HepG2 (cell line): ENCODE measurements at regions not wholly inside any gene's neighbourhood (a gene's known extent, or its start where the extent isn't known, plus 50 kb on each side); places are given as distances from the start of the nearest gene placed in this dataset.

Experiments
- ATAC-seq: fragments of 200-7000 bp; cut with Tn5 transposase; 3 replicates; pipeline ENCODE4 v1.9.1; 2020; ENCODE audit warnings: mild to moderate bottlenecking, moderate library complexity
- BruUV-seq: library from RNA; stranded (reverse); fragments of 400-500 nt; replicated peaks from 2 replicates; lab custom pipeline; 2021; lab: Mats Ljungman, UMichigan
- CTCF ChIA-PET: fragments of 300-600 bp; formaldehyde crosslinking; extraction: SDS; loops from one replicate; lab custom pipeline; 2021; ENCODE audit warnings: low total read pairs, inconsistent platforms, low intra/inter-chr PET ratio; lab: Yijun Ruan, JAX
- POLR2A ChIA-PET: fragments of 350-600 bp; sonication (Branson Sonifier 250); formaldehyde crosslinking; loops from one replicate; lab custom pipeline; 2020; ENCODE audit warnings: antibody characterized with exemption, inconsistent platforms; lab: Yijun Ruan, JAX
- DNase-seq: peaks from one replicate; pipeline ENCODE4 v3.0.0-alpha.2; 2015; ENCODE audit warnings: low spot score
- FAIRE-seq: peaks from 3 replicates; lab custom pipeline; 2011; peaks lifted over from hg19 to GRCh38; lab: Jason Lieb, UNC
- H2AFZ ChIP-seq: one replicate; pipeline ENCODE4 v1.6.1; 2011; ENCODE audit warnings: low read length, inconsistent platforms
- H3K27ac ChIP-seq: fragments of 300-600 bp; 3 replicates; pipeline ENCODE4 v1.8.0; 2011; ENCODE audit warnings: mixed run types, mild to moderate bottlenecking, mixed read lengths, low read length, inconsistent platforms; ENCODE audit not compliant: insufficient read depth; ENCODE audit errors: extremely low read length
- H3K27me3 ChIP-seq, 2 experiments: fragments of 200-600 bp in 1 of 2; 2 replicates in 1 of 2; 3 replicates in 1 of 2; pipeline versions ENCODE4 v1.6.0 to v1.8.0; 2011; ENCODE audit warnings: low read length in 2 of 2, mild to moderate bottlenecking in 2 of 2, moderate library complexity in 2 of 2, inconsistent platforms in 1 of 2; ENCODE audit not compliant: insufficient read depth in 2 of 2, control insufficient read depth in 1 of 2
- H3K36me3 ChIP-seq, 2 experiments: fragments of 200-600 bp in 1 of 2; replicated peaks in 1 of 2; 2 replicates in 1 of 2; 3 replicates in 1 of 2; pipeline versions ENCODE4 v1.5.1 to v1.8.0; 2011; ENCODE audit warnings: low read length in 2 of 2, inconsistent platforms in 1 of 2; ENCODE audit not compliant: insufficient read depth in 2 of 2, control insufficient read depth in 1 of 2
- H3K4me1 ChIP-seq: 2 replicates; pipeline ENCODE4 v1.5.1; 2012; ENCODE audit warnings: low read length, inconsistent platforms; ENCODE audit not compliant: insufficient read depth
- H3K4me2 ChIP-seq: 2 replicates; pipeline ENCODE4 v1.6.0; 2011; ENCODE audit warnings: low read depth, low read length, inconsistent platforms
- H3K4me3 ChIP-seq, 3 experiments: fragments of 200-600 bp in 1 of 3; sonication (generic), shearing (Covaris generic) in 1 of 3; replicated peaks in 1 of 3; 2 replicates each; pipeline ENCODE4 v1.5.1; 2011 to 2016; ENCODE audit warnings: low read length in 3 of 3, inconsistent platforms in 2 of 3, low read depth in 2 of 3, mild to moderate bottlenecking in 2 of 3, control low read depth in 1 of 3, mixed read lengths in 1 of 3; ENCODE audit not compliant: insufficient read depth in 1 of 3
- H3K79me2 ChIP-seq: one replicate; pipeline ENCODE4 v1.6.1; 2011; ENCODE audit warnings: low read length, inconsistent platforms; ENCODE audit not compliant: insufficient read depth
- H3K9ac ChIP-seq: 2 replicates; pipeline ENCODE4 v1.6.0; 2011; ENCODE audit warnings: mild to moderate bottlenecking, low read depth, low read length, inconsistent platforms; ENCODE audit not compliant: insufficient read depth
- H3K9me3 ChIP-seq: 2 replicates; pipeline ENCODE4 v1.5.1; 2012; ENCODE audit warnings: mild to moderate bottlenecking, low read length
- H4K20me1 ChIP-seq: 2 replicates; pipeline ENCODE4 v1.6.0; 2011; ENCODE audit warnings: inconsistent platforms, mild to moderate bottlenecking, low read length, moderate library complexity; ENCODE audit not compliant: insufficient read depth
- EP300 ChIP-seq, 3 experiments: sonication (generic) in 1 of 3; formaldehyde crosslinking in 1 of 3; IDR thresholded peaks; 2 replicates each; pipeline versions ENCODE4 v1.5.1 to v1.6.1; 2011 to 2020; ENCODE audit warnings: low read depth in 2 of 3, low read length in 2 of 3, borderline replicate concordance in 1 of 3, improper control_type of control experiment in 1 of 3, mild to moderate bottlenecking in 1 of 3, missing genetic modification reagents in 1 of 3, moderate library complexity in 1 of 3
- SATB2 ChIP-seq: sonication (generic); formaldehyde crosslinking; IDR thresholded peaks from 2 replicates; pipeline ENCODE4 v1.5.0; 2020; ENCODE audit warnings: missing genetic modification reagents
- SOX6 ChIP-seq, 2 experiments: fragments of 450-650 bp in 1 of 2; sonication (generic) in 1 of 2; formaldehyde crosslinking in 1 of 2; IDR thresholded peaks; 2 replicates each; pipeline versions ENCODE4 v1.4.0 to v1.6.1; 2017 to 2020; ENCODE audit warnings: antibody characterized with exemption in 1 of 2, mild to moderate bottlenecking in 1 of 2, missing genetic modification reagents in 1 of 2
- WGBS: methylation state at CpG from one replicate; pipeline ENCODE4 v1.1.6; 2017; ENCODE audit warnings: low lambda C conversion rate; 5-methylcytosine and 5-hydroxymethylcytosine counted together
- in situ Hi-C: cut with HindIII; loops from 2 replicates; pipeline ENCODE4 v1.10.0; 2017; ENCODE audit warnings: low pct_unique_long_range_greater_than_20kb; ENCODE audit not compliant: extremely low pct_ligation_motif_present
- intact Hi-C: fragments of 100-400 bp; cut with micrococcal nuclease; formaldehyde crosslinking; loops from one replicate; pipeline ENCODE4 v1.10.0; 2022; ENCODE audit not compliant: unreplicated experiment
- TF ChIP-seq, protein P1 (sequence below): sonication (generic); formaldehyde crosslinking; IDR thresholded peaks from 2 replicates; pipeline ENCODE4 v1.8.0; 2022; ENCODE audit warnings: mild to moderate bottlenecking, missing genetic modification reagents, moderate library complexity
- TF ChIP-seq, protein P2 (sequence below): sonication (generic); formaldehyde crosslinking; IDR thresholded peaks from 2 replicates; pipeline ENCODE4 v1.9.0; 2021; ENCODE audit warnings: missing genetic modification reagents, borderline replicate concordance

DNA sequence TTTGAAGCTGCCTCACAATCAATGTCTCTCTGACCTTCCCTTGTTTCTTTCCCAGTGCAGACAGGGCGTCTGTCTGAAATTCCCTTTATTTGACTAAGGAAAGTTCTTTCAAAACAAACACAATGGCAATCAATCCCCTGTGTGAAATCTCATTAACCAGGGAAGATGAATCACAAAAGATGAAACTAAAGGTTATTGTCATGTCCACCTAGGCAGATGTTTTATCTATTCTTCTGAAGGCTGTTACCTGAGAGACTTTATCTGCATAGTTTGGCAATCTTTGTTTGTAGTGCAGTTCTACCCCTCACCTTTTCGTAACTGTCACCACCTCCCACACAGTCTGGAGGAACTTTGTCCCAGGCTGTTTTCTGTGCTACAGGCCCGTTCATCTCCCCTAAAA is 217.5 kb upstream of the RIOK2 start:
- no peak overlapping the region for H3K27ac ChIP-seq
- TF ChIP-seq, protein P1, sequence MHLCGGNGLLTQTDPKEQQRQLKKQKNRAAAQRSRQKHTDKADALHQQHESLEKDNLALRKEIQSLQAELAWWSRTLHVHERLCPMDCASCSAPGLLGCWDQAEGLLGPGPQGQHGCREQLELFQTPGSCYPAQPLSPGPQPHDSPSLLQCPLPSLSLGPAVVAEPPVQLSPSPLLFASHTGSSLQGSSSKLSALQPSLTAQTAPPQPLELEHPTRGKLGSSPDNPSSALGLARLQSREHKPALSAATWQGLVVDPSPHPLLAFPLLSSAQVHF (CRISPR knock-in tag) = no peak
- TF ChIP-seq SATB2 (CRISPR knock-in tag) (no peak), EP300 (IDR thresholded peaks at IDR 0.05; ENCODE audit: low read depth in 2 of 2, low read length in 2 of 2) (0 out of 4 replicates have a peak, but pooled peaks of 1 of the 2 experiments have one; percentile 5), EP300 (CRISPR knock-in tag; IDR thresholded peaks at IDR 0.05; ENCODE audit: borderline replicate concordance) (no peak), SOX6 (IDR thresholded peaks at IDR 0.05) (no peak), SOX6 (CRISPR knock-in tag; IDR thresholded peaks at IDR 0.05) (peak; percentile 14; the same call in 1 of the 2 replicates)
- TF ChIP-seq, protein P2, sequence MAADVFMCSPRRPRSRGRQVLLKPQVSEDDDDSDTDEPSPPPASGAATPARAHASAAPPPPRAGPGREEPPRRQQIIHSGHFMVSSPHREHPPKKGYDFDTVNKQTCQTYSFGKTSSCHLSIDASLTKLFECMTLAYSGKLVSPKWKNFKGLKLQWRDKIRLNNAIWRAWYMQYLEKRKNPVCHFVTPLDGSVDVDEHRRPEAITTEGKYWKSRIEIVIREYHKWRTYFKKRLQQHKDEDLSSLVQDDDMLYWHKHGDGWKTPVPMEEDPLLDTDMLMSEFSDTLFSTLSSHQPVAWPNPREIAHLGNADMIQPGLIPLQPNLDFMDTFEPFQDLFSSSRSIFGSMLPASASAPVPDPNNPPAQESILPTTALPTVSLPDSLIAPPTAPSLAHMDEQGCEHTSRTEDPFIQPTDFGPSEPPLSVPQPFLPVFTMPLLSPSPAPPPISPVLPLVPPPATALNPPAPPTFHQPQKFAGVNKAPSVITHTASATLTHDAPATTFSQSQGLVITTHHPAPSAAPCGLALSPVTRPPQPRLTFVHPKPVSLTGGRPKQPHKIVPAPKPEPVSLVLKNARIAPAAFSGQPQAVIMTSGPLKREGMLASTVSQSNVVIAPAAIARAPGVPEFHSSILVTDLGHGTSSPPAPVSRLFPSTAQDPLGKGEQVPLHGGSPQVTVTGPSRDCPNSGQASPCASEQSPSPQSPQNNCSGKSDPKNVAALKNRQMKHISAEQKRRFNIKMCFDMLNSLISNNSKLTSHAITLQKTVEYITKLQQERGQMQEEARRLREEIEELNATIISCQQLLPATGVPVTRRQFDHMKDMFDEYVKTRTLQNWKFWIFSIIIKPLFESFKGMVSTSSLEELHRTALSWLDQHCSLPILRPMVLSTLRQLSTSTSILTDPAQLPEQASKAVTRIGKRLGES = no peak
- peaks cover 9% of the 10 kb centered on the region; the same call in 1 of the 2 replicates for H3K4me1 ChIP-seq
- no peaks in the 10 kb centered on the region for H3K36me3 ChIP-seq
- no peak overlapping the region for H3K4me3 ChIP-seq
- no peaks in the 10 kb centered on the region for H3K27me3 ChIP-seq
- in situ Hi-C loops = no loop called here
- 1% methylated on average over 3 of the region's 3 CpGs for WGBS
- FAIRE-seq = peak; percentile 67
- no peak overlapping the region for H3K4me2 ChIP-seq
- CTCF ChIA-PET = no interaction called here
- BruUV-seq = no TSS peak
- H3K79me2 ChIP-seq = no peaks in the 10 kb centered on the region
- DNase-seq = peak; percentile 15
- POLR2A ChIA-PET = no interaction called here
- H2AFZ ChIP-seq = no peak overlapping the region
- ATAC-seq = peak; percentile 85
- H3K9ac ChIP-seq = no peak overlapping the region
- no peaks in the 10 kb centered on the region for H3K9me3 ChIP-seq
- intact Hi-C loops = no loop called here
- H4K20me1 ChIP-seq = no peaks in the 10 kb centered on the region
